ENCODE measurements at regions not wholly inside any gene's neighbourhood (a gene's known extent, or its start where the extent isn't known, plus 50 kb on each side); places are given as distances from the start of the nearest gene placed in this dataset.
"Not testable (repeated sequence)": the region's sequence is repeated elsewhere in the genome, so short reads cannot be mapped to it uniquely, and the experiment has no call there.

GRCh38 chr16:72657164-72657563 is 390.8 kb downstream of the ZFHX3 start:
- DNase-seq (ENCODE audit: low read depth): no peak

DNA sequence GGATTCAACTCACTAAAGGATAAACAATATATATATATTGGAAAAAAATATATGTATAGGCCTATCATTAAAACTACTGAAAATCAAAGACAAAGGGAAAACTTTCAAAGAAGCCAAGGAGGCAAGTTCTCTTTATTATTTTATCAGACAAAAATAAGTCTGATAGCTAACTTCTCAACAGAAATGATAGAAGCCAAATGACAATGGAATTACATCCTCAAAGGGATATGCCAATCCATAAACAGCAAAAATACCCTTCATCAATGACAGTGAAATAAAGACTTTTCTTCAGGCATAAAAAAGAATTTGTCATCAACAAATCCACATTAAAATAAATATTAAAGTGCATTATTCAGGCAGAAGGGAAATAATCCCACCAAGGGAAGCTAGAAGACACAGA is 393.4 kb downstream of the ZFHX3 start:
- DNase-seq (ENCODE audit: low read depth): no peak

GRCh38 chr16:72649254-72649944 is 398.5 kb downstream of the ZFHX3 start:
- DNase-seq (ENCODE audit: low read depth): no peak

DNA sequence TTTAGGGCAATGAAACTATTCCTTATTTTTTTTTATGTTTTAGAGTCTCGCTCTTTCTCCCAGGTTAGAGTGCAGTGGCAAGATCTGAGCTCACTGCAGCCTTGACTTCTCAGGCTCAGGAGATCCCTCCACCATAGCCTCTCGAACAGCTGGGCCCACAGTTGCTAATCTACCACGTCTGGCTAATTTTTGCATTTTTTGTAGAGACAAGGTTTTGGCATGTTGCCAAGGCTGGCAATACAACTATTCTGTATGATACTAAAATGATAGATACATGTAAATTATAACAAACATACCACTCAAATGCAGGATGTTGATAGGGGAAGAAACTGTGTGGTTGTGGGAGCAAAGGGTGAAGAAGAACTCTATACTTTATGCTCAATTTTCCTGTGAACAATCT is 401.3 kb downstream of the ZFHX3 start:
- no peak for DNase-seq (ENCODE audit: low read depth)

DNA sequence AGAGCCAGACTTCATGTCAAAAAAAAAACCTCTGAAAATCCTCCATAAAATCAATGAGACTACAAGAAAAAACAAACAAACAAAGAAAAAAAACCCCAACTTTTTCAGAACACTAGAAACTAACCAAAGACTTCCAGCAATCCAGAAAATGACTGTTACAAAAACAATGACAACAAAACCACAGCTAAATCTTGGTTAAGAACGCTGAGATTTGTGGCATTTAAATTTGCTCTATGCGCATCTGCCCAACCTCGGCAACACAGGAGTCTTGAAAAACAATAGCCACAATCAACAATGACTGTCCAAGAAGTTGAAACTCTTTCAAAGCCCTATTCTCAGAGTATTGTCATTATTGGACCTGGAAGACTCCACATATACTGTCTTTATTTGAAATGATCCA is 402.4 kb downstream of the ZFHX3 start:
- no peak for DNase-seq (ENCODE audit: low read depth)

- no peak for DNase-seq (ENCODE audit: low read depth)
These were observed 403.0 kb downstream of the ZFHX3 start for GRCh38 chr16:72644911-72645310.

DNA sequence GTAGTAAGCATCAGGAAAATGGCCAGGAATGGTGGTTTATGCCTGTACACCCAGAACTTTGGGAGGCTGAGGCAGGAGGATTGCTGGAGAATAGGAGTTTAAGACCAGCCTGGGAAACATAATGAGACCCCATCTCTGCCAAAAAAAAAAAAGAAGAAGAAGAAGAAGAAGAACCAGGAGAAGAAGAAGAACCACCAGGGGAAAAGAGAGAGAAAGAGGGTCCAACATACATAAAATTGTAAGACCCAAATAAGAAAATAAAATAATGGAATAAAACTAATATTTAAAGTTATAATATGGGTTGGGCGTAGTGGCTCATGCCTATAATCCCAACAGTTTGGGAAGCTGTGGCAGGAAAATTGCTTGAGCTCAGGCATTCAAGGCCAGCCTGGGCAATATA is 408.4 kb downstream of the ZFHX3 start:
- no peak for DNase-seq (ENCODE audit: low read depth)

DNA sequence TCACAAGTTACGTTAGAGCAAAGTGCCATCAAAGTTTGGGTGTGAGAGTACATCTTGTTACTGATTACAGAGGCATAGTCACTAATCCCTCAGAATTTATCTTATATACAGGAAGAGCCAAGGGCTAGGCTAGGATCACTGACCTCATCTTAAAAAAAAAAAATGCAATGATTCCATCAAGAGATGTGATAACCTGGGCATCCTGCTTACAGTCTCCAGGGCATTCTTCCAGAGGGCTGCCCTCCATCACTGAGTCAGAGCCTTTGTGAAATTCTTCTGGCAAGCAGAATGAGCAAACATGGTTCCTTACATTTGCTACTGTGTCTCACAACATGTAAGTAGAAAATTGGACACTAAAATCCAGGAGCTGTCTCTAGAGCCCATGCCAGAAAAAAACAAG is 410.6 kb downstream of the ZFHX3 start:
- peak; percentile 55 for DNase-seq (ENCODE audit: low read depth)

DNA sequence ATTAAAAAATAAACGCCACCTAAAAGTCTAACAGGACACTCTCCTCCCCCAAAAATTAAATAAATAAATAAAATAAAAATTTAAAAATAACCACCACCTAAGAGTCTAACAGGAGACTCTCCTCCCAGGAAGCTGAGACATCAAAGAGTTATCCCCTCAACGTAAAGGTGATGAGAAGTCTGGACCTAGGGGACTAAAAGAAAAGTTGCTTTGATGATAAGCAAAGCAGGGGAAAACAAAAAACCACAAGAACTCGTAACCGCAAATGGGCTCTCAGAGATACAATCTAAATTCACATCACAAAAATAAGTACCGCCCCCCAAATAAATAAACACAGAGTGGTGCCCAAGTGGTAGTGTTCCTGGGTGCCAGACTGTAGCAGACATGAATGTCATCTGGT is 412.2 kb downstream of the ZFHX3 start:
- DNase-seq (ENCODE audit: low read depth): no peak

GRCh38 chr16:72635104-72635503 is 412.8 kb downstream of the ZFHX3 start:
- no peak for DNase-seq (ENCODE audit: low read depth)

DNA sequence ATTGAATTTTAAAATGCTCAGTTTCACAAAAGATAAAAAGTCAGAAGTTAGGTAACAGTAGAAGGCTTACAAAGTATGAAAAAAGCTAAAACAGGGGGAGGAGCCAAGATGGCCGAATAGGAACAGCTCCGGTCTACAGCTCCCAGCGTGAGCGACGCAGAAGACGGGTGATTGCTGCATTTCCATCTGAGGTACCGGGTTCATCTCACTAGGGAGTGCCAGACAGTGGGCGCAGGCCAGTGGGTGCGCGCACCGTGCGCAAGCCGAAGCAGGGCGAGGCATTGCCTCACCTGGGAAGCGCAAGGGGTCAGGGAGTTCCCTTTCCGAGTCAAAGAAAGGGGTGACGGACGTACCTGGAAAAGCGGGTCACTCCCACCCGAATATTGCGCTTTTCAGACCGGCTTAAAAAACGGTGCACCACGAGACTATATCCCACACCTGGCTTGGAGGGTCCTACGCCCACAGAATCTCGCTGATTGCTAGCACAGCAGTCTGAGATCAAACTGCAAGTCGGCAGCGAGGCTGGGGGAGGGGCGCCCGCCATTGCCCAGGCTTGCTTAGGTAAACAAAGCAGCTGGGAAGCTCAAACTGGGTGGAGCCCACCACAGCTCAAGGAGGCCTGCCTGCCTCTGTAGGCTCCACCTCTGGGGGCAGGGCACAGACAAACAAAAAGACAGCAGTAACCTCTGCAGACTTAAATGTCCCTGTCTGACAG is 420.6 kb downstream of the ZFHX3 start:
- DNase-seq (ENCODE audit: low read depth): not testable (repeated sequence)

GRCh38 chr16:72626623-72627022 is 421.3 kb downstream of the ZFHX3 start:
- no peak for DNase-seq (ENCODE audit: low read depth)

DNA sequence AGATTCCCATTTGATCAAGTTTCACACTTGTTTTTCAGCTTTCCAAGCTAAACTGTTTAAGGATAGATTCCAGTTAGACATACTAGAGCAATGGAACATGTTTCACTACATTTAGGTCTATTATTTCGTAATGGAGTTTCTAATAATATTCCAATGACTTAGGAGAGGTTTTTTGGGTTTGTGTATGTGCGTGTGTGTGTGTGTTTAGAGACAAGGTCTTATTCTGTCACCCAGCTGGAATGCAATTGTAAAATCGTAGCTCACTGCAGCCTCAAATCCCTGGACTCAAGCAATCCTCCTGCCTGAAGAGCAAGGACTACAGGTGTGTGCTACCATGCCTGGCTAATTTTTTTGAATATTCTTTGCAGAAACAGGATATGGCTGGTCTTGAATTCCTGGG is 426.3 kb downstream of the ZFHX3 start:
- no peak for DNase-seq (ENCODE audit: low read depth)

GRCh38 chr16:72620853-72621252 is 427.1 kb downstream of the ZFHX3 start:
- DNase-seq (ENCODE audit: low read depth): no peak

- DNase-seq (ENCODE audit: low read depth): no peak
These were observed 427.6 kb downstream of the ZFHX3 start for GRCh38 chr16:72620348-72620747.

DNA sequence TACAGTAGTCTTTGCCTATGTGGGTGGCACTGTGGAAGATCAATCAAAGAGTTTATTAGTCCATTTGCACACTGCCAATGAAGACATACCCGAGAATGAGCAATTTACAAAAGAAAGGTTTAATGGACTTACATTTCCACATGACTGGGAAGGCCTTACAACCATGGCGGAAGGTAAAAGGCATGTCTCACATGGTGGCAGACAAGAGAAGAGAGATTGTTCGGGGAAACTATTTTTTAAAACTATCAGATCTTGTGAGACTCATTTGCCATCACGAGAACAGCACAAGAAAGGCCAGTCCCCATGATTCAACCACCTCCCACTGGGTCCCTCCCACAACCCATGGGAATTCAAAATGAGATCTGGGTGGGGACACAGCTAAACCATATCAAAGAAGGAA is 432.1 kb downstream of the ZFHX3 start:
- no peak for DNase-seq (ENCODE audit: low read depth)

DNA sequence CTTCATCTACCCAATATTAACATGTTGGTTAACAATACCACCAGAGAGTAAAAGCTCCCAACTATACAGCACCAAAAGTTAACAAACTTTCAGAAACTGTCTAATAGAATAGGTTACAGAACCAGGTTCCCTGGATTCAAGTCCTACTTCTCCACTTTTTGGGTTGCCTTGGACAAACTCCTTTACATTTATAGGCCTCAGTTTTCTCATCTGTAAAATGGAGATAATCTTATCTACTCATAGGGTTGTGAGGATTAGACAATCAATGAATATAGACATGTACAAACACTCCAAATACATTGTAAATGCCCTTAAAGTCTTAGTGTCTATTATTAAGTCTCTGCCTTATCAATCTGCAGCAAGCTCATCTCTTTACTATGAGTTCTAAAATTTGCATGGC is 435.2 kb downstream of the ZFHX3 start:
- DNase-seq (ENCODE audit: low read depth): no peak

- DNase-seq (ENCODE audit: low read depth): no peak
These were observed 435.7 kb downstream of the ZFHX3 start for GRCh38 chr16:72612256-72612655.

DNA sequence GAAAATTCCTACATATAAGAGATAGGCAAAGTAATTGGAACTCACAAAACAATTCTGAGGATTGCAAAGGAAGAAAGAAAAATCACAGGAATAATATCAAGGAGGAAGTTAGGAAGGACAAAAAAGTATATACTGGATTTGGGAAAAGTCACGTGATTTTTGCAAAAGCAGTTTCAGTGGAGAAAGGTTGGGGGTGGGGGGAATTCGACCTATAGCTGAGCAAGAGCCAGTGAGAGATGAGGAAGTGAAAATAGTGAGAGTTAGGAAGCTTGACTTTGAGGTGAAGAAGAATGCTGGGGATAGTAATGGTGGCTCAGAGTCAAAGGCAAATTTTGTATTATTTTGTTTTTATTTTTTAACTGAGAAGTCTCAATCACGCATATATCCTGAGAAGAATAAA is 438.0 kb upstream of the PMFBP1 start:
- no peak for DNase-seq (ENCODE audit: low read depth)

GRCh38 chr16:72609066-72609465 is 437.1 kb upstream of the PMFBP1 start:
- DNase-seq (ENCODE audit: low read depth): no peak

- DNase-seq (ENCODE audit: low read depth): no peak
These were observed 432.4 kb upstream of the PMFBP1 start for GRCh38 chr16:72604375-72604774.

DNA sequence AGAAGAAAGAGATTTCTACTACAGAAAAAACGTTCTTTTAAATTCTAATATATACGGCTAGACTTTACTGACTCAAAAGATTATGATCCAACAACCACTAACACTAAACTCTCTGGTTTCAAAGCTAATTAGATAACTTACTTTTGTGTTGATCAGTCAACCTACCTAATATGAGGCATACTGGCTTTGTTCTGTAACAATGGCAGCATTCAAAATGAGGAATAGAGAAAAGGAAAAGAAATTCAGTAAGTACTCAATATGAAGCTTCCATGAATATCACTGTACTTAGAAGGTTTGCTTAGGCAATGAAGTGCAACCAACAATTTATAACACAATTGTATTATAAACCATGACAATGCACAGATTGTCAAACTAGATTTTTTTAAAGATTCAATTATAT is 430.5 kb upstream of the PMFBP1 start:
- no peak for DNase-seq (ENCODE audit: low read depth)

GRCh38 chr16:72598696-72599095 is 426.7 kb upstream of the PMFBP1 start:
- DNase-seq (ENCODE audit: low read depth): no peak

DNA sequence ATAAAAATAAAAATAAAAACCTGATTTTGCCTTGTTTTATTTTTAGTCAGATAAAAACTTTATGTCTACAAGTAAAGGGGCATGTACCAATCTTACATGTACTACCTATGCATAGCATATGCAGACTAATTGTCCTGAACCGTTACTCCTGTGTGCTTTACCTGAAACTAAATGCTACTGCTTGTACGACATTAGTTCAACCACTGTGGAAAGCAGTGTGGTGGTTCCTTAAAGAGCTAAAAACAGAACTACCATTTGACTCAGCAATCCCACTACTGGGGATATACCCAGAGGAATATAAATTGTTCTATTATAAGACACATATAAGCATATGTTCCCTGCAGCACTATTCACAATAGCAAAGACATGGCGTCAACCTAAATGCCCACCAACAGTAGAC is 426.0 kb upstream of the PMFBP1 start:
- DNase-seq (ENCODE audit: low read depth): no peak
